Stimulated activated naive CD4-positive, alpha-beta T cell treated with Interleukin-2 at 50 U/mL for 16 hours (primary cell): ENCODE measurements at regions not wholly inside any gene's neighbourhood (a gene's known extent, or its start where the extent isn't known, plus 50 kb on each side); places are given as distances from the start of the nearest gene placed in this dataset.
"Not testable (repeated sequence)": the region's sequence is repeated elsewhere in the genome, so short reads cannot be mapped to it uniquely, and the experiment has no call there.

Experiments
- DNase-seq: peaks from one replicate; lab custom pipeline; 2025; lab: John Stamatoyannopoulos, UW

DNA sequence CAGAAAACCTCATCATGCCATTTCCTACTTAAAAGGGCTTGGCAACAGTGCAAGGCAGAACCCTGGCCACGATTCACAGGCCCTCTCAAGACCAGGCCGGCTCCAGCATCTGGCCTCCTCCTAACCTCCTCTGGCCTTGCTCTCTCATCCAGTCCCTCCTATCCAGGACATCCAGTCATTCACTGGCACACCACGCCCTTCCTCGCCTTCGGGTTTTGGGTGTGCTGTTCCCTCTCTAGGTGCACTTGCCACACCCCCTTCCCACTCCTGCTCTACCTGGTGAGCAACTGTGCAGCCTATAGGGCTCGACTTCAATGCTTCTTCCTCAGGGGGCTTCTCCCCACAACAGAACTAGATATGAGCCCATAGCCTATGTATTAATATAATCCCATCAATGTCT, 317.1 kb downstream of the ARRDC4 start:
- no peak for DNase-seq

- no peak for DNase-seq
These were observed 319.9 kb downstream of the ARRDC4 start for GRCh38 chr15:98280284-98280975.

- DNase-seq: no peak
These were observed 320.6 kb downstream of the ARRDC4 start for GRCh38 chr15:98281130-98281529.

DNA sequence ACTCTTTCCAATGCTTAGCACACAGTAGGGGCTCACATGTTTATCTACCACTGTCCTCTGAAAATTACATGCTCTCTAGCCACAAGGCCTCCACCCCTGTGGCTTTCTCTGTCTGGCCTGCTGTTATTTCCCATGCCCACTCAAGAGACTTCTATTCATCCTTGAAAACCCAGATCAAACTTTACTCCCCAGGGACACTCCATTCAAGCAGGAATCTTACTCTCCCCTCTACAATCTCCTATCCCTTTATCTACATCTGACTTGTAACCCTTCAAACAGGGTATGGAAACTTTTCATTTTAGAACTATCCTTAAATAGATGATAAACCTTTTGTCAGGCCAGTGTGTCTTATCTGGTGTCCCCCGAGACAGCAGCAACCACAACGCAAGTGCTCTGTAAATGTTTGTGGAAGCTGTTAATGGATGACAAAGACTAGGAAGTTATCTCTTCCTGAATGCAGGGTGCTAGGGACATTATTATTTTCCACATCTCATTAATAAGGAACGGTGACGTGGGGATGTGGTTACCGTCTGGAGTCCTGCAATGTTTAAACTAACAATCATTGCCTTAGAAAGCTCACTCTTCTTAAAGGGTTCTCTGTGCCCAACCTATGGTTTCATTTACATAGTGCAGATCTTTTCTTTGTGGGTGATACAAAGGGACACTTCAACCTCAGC, 322.3 kb downstream of the ARRDC4 start:
- no peak for DNase-seq

GRCh38 chr15:98286200-98286599, 325.7 kb downstream of the ARRDC4 start:
- DNase-seq: no peak

- no peak for DNase-seq
These were observed 326.3 kb downstream of the ARRDC4 start for GRCh38 chr15:98286831-98287230.

DNA sequence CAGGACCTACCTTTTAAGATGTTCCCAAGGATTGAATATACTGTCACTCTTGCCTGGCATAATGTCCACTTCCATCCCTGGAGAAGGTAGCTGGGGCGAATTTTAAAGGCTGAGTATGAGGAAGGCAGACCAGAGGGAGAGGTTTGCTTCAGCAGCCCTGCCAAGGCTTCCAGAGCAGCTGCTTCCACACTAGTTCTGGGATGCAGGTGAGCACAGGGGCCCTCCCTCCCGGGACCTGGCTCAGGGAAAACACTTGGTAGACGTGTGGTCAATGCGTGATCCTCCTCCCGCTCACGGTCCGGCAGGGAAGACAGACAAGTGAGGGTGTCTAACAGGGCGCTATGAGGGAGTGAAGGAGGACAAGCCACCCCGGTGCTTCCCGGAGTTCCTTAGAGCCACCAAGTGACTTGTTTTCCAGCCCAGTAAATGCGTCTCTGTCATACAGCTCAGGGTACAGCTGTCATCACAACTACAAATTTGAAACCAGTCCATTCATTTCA, 327.6 kb downstream of the ARRDC4 start:
- DNase-seq: no peak

GRCh38 chr15:98289747-98290146, 329.2 kb downstream of the ARRDC4 start:
- no peak for DNase-seq

- no peak for DNase-seq
These were observed 332.1 kb downstream of the ARRDC4 start for GRCh38 chr15:98292442-98293240.

- no peak for DNase-seq
These were observed 333.6 kb downstream of the ARRDC4 start for GRCh38 chr15:98294126-98294525.

- DNase-seq: not testable (repeated sequence)
These were observed 334.7 kb downstream of the ARRDC4 start for GRCh38 chr15:98295101-98295759.

DNA sequence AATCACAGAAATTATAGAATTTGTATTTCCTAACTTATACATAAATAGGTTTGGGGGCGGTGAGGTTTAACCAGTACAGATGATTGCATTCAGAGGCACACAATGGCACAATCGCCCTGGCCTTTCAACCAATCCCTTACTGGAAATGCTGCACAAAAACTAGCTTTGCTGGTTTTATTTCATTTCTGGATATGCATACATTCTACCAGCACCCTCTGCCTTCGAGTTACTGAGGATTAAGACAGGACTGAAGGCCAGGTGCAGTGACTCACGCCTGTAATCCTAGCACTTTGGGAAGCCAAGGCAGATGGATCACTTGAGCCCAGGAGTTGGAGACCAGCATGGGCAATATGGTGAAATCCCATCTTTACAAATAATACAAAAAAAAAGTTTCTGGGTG, 336.1 kb downstream of the ARRDC4 start:
- no peak for DNase-seq

DNA sequence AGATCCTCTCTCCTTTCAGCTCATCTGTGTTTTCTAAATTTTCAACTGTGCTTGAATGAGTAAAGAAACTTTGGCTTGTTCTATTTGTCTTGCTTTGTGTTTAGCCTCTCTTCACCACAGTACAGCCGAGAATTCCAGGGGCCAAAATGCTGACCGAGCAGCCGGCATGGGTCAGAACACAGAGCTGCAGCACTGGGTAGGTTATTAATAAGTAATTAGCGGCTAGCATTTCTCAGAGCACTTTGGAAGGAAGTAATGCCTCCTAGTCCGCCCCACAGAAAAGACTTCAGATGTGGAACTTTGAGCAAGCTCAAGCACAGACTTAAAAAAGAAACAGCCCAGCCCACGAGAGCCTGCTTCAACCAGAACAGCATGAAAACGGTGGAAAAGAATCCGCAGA, 343.9 kb downstream of the ARRDC4 start:
- DNase-seq: no peak

DNA sequence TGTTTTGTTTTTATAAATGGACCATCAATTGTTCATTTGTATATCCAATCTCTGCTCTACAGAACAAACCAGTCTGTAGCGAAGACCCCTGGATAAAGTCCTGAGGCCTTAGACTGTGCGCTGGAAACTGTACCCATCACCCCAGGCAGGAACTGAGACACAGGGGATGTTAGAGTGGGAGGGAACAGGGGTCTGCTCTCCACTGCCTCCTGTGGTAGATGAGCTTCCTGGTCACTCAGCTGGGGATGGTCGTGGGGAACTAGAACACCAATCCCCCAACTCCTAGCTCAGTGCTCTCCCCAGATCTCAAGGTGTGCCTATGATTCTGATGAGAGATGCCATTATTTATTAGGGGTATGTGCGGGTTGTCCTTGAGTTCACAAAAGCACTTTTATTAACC, 340.2 kb upstream of the IGF1R start:
- no peak for DNase-seq

DNA sequence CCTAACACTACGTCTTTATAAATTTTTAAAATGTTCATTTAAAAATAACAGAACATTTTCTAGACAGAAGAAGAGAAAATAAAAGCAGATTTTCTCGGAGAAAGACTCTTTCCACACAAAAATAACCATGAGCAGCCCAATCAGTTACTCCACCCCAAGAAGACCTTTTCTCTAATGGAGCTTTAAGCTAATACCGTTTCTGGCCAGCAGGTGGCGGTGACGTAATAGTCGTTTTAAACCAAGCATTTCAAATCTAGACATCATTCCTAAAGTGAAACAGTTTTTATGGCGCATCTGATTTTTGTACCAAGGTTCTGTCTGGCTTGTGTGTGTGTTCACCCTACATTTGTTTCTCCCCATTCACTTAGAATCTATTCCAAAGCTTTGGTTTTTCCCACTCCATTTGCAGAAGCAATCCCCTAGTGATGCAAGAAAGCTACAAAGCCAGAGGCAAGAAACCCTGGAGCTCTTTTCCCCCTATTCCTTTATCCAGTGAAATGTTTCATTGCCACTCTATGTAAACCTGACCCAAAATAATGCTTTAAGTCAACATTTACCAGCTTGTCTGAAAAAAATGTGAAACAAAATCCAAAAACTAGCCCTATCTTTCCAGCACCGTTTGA, 336.7 kb upstream of the IGF1R start:
- peak; percentile 45 for DNase-seq

GRCh38 chr15:98312913-98313312, 335.4 kb upstream of the IGF1R start:
- DNase-seq: no peak

DNA sequence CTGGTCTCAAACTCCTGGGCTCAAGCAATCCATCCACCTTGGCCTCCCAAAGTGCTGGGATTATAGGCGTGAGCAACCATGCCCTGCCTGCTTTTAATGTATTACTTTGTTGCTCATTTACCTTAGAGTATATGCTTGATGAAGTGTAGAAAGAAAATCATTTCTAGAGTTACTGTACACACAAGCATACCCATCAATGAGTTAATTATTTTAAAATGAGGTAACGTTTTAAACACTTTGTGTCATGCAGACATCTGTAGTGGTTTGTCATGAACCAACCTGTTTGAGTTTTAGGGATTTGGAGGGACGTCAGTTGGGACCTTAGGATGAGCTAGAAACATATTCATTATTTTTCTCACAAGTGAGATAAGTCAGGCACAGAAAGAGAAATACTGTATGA, 332.4 kb upstream of the IGF1R start:
- no peak for DNase-seq

GRCh38 chr15:98321896-98322295, 326.4 kb upstream of the IGF1R start:
- DNase-seq: no peak

- no peak for DNase-seq
These were observed 325.8 kb upstream of the IGF1R start for GRCh38 chr15:98322581-98322980.

DNA sequence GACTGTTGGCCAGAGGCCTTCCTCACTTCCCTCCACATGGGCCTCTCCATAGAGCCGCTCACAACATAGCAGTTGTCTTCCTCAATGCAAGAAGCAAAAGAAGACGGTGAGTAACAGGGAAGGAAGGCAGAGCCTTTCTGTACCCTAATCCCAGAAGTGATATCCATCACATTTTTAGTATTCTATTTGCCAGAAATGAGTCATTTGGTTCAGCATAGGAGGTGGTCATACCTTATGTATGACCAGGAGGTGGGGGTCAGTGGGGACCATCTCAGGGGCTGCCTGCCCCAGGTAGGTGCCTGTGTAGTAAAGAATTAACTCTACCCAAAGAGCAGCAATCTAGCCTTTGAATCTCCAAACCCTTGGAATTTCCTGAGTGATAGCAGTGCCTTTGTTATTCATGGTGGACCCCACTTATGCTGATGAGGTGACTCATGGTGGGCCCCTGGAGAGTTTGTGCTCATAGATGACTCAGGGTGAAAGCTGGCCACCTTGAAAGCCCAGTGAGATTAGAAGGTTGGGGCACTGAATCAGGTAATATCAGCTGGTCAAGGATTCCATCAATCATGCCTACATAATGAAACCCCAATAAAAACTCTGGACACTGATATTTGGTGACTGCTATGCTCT, 323.9 kb upstream of the IGF1R start:
- DNase-seq: no peak

GRCh38 chr15:98326804-98327203, 321.5 kb upstream of the IGF1R start:
- no peak for DNase-seq
